GM18861 (cell line): ENCODE measurements at regions not wholly inside any gene's neighbourhood (a gene's known extent, or its start where the extent isn't known, plus 50 kb on each side); places are given as distances from the start of the nearest gene placed in this dataset.

ENCODE experiments used
- ATAC-seq: cut with Tn5 transposase; IDR thresholded peaks from one replicate; pipeline ENCODE4 v1.9.1; 2021; ENCODE audit not compliant: unreplicated experiment

GRCh38 chrX:120819126-120819525 is 56.5 kb downstream of the CT47B1 start:
- ATAC-seq, result no peak

- ATAC-seq, result no peak
These were observed 61.7 kb downstream of the CT47B1 start for GRCh38 chrX:120813982-120814381.

GRCh38 chrX:120801426-120801825 is 74.2 kb downstream of the CT47B1 start:
- no peak for ATAC-seq

GRCh38 chrX:120797188-120797851 is 78.3 kb downstream of the CT47B1 start:
- ATAC-seq, result no peak

GRCh38 chrX:120795301-120795700 is 80.4 kb downstream of the CT47B1 start:
- ATAC-seq, result no peak

GRCh38 chrX:120794525-120794975 is 81.1 kb downstream of the CT47B1 start:
- ATAC-seq, result no peak

- no peak for ATAC-seq
These were observed 82.6 kb downstream of the CT47B1 start for GRCh38 chrX:120793098-120793497.

GRCh38 chrX:120791013-120791643 is 84.5 kb downstream of the CT47B1 start:
- no peak for ATAC-seq

- no peak for ATAC-seq
These were observed 85.1 kb downstream of the CT47B1 start for GRCh38 chrX:120790552-120790951.

- ATAC-seq, result peak; percentile 81
These were observed 85.5 kb downstream of the CT47B1 start for GRCh38 chrX:120790118-120790517.

- no peak for ATAC-seq
These were observed 94.3 kb downstream of the CT47B1 start for GRCh38 chrX:120781403-120781802.

- ATAC-seq, result no peak
These were observed 99.7 kb downstream of the CT47B1 start for GRCh38 chrX:120775959-120776358.

GRCh38 chrX:120774606-120775005 is 101.1 kb downstream of the CT47B1 start:
- ATAC-seq, result no peak

GRCh38 chrX:120773801-120774200 is 101.9 kb downstream of the CT47B1 start:
- no peak for ATAC-seq

- peak; percentile 54 for ATAC-seq
These were observed 105.9 kb downstream of the CT47B1 start for GRCh38 chrX:120769576-120770341.

GRCh38 chrX:120768681-120769080 is 107.0 kb downstream of the CT47B1 start:
- ATAC-seq, result no peak

- no peak for ATAC-seq
These were observed 107.4 kb downstream of the CT47B1 start for GRCh38 chrX:120768254-120768653.

- ATAC-seq, result no peak
These were observed 112.4 kb downstream of the CT47B1 start for GRCh38 chrX:120763269-120763668.

- ATAC-seq, result no peak
These were observed 113.9 kb downstream of the CT47B1 start for GRCh38 chrX:120761810-120762209.

- ATAC-seq, result no peak
These were observed 116.0 kb downstream of the CT47B1 start for GRCh38 chrX:120759685-120760084.

- ATAC-seq, result peak; percentile 57
These were observed 120.4 kb downstream of the CT47B1 start for GRCh38 chrX:120755066-120755846.
